ENCODE measurements at regions not wholly inside any gene's neighbourhood (a gene's known extent, or its start where the extent isn't known, plus 50 kb on each side); places are given as distances from the start of the nearest gene placed in this dataset.

DNA sequence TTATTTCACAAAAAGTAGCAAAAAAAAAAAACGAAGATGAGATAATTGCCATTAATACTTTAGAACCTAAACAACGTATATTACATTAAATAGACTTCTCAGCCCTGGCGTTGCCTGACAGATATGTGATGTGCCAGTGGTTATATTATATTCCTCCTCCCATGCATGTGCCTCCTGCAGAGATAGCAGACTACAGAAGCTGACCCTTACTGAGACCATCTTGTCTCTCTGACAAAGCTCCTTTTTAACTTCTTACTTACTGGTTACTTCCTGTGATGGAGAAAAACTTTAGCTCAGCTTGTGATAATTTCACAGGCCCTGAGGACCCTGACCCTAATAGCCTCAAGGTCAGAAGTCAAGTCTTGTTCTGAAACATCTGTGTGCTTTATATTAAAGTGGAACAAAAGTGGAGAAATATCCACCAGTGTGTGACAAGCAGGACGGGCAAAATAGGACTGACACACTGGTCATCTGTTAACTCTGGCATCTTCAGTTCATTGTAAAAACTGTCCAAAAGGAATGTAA is 80.6 kb upstream of the POU5F2 start:
- TF ChIP-seq, protein P1, sequence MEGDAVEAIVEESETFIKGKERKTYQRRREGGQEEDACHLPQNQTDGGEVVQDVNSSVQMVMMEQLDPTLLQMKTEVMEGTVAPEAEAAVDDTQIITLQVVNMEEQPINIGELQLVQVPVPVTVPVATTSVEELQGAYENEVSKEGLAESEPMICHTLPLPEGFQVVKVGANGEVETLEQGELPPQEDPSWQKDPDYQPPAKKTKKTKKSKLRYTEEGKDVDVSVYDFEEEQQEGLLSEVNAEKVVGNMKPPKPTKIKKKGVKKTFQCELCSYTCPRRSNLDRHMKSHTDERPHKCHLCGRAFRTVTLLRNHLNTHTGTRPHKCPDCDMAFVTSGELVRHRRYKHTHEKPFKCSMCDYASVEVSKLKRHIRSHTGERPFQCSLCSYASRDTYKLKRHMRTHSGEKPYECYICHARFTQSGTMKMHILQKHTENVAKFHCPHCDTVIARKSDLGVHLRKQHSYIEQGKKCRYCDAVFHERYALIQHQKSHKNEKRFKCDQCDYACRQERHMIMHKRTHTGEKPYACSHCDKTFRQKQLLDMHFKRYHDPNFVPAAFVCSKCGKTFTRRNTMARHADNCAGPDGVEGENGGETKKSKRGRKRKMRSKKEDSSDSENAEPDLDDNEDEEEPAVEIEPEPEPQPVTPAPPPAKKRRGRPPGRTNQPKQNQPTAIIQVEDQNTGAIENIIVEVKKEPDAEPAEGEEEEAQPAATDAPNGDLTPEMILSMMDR (CRISPR knock-in tag; IDR thresholded peaks at IDR 0.05), result no peak
- TF ChIP-seq ZNF441 (CRISPR knock-in tag; IDR thresholded peaks at IDR 0.05; ENCODE audit: borderline replicate concordance), result no peak
- TF ChIP-seq ZNF17 (CRISPR knock-in tag; IDR thresholded peaks at IDR 0.05), result no peak
- no peak for TF ChIP-seq RAD21 (CRISPR knock-in tag; IDR thresholded peaks at IDR 0.05)
- TF ChIP-seq, protein P2, sequence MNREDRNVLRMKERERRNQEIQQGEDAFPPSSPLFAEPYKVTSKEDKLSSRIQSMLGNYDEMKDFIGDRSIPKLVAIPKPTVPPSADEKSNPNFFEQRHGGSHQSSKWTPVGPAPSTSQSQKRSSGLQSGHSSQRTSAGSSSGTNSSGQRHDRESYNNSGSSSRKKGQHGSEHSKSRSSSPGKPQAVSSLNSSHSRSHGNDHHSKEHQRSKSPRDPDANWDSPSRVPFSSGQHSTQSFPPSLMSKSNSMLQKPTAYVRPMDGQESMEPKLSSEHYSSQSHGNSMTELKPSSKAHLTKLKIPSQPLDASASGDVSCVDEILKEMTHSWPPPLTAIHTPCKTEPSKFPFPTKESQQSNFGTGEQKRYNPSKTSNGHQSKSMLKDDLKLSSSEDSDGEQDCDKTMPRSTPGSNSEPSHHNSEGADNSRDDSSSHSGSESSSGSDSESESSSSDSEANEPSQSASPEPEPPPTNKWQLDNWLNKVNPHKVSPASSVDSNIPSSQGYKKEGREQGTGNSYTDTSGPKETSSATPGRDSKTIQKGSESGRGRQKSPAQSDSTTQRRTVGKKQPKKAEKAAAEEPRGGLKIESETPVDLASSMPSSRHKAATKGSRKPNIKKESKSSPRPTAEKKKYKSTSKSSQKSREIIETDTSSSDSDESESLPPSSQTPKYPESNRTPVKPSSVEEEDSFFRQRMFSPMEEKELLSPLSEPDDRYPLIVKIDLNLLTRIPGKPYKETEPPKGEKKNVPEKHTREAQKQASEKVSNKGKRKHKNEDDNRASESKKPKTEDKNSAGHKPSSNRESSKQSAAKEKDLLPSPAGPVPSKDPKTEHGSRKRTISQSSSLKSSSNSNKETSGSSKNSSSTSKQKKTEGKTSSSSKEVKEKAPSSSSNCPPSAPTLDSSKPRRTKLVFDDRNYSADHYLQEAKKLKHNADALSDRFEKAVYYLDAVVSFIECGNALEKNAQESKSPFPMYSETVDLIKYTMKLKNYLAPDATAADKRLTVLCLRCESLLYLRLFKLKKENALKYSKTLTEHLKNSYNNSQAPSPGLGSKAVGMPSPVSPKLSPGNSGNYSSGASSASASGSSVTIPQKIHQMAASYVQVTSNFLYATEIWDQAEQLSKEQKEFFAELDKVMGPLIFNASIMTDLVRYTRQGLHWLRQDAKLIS (CRISPR knock-in tag; IDR thresholded peaks at IDR 0.05), result no peak
- TF ChIP-seq ZNF746 (CRISPR knock-in tag; IDR thresholded peaks at IDR 0.05), result no peak
- no peak for TF ChIP-seq JUNB (CRISPR knock-in tag; IDR thresholded peaks at IDR 0.05; ENCODE audit: borderline replicate concordance)
- no peak for TF ChIP-seq THAP11 (CRISPR knock-in tag; IDR thresholded peaks at IDR 0.05)
- TF ChIP-seq, protein P3, sequence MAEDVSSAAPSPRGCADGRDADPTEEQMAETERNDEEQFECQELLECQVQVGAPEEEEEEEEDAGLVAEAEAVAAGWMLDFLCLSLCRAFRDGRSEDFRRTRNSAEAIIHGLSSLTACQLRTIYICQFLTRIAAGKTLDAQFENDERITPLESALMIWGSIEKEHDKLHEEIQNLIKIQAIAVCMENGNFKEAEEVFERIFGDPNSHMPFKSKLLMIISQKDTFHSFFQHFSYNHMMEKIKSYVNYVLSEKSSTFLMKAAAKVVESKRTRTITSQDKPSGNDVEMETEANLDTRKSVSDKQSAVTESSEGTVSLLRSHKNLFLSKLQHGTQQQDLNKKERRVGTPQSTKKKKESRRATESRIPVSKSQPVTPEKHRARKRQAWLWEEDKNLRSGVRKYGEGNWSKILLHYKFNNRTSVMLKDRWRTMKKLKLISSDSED (CRISPR knock-in tag; IDR thresholded peaks at IDR 0.05), result no peak
- TF ChIP-seq, protein P4, sequence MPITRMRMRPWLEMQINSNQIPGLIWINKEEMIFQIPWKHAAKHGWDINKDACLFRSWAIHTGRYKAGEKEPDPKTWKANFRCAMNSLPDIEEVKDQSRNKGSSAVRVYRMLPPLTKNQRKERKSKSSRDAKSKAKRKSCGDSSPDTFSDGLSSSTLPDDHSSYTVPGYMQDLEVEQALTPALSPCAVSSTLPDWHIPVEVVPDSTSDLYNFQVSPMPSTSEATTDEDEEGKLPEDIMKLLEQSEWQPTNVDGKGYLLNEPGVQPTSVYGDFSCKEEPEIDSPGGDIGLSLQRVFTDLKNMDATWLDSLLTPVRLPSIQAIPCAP (CRISPR knock-in tag; IDR thresholded peaks at IDR 0.05; ENCODE audit: low read depth), result no peak
- no peak for TF ChIP-seq ZNF775 (CRISPR knock-in tag; IDR thresholded peaks at IDR 0.05; ENCODE audit: borderline replicate concordance)
- TF ChIP-seq, protein P5, sequence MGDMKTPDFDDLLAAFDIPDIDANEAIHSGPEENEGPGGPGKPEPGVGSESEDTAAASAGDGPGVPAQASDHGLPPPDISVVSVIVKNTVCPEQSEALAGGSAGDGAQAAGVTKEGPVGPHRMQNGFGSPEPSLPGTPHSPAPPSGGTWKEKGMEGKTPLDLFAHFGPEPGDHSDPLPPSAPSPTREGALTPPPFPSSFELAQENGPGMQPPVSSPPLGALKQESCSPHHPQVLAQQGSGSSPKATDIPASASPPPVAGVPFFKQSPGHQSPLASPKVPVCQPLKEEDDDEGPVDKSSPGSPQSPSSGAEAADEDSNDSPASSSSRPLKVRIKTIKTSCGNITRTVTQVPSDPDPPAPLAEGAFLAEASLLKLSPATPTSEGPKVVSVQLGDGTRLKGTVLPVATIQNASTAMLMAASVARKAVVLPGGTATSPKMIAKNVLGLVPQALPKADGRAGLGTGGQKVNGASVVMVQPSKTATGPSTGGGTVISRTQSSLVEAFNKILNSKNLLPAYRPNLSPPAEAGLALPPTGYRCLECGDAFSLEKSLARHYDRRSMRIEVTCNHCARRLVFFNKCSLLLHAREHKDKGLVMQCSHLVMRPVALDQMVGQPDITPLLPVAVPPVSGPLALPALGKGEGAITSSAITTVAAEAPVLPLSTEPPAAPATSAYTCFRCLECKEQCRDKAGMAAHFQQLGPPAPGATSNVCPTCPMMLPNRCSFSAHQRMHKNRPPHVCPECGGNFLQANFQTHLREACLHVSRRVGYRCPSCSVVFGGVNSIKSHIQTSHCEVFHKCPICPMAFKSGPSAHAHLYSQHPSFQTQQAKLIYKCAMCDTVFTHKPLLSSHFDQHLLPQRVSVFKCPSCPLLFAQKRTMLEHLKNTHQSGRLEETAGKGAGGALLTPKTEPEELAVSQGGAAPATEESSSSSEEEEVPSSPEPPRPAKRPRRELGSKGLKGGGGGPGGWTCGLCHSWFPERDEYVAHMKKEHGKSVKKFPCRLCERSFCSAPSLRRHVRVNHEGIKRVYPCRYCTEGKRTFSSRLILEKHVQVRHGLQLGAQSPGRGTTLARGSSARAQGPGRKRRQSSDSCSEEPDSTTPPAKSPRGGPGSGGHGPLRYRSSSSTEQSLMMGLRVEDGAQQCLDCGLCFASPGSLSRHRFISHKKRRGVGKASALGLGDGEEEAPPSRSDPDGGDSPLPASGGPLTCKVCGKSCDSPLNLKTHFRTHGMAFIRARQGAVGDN (CRISPR knock-in tag; IDR thresholded peaks at IDR 0.05), result no peak
- no peak for TF ChIP-seq FOXP1 (IDR thresholded peaks at IDR 0.05)
- TF ChIP-seq FOXP1 (CRISPR knock-in tag; IDR thresholded peaks at IDR 0.05), result no peak

Data from HepG2 (cell line).